CD1c-positive myeloid dendritic cell (primary cell): ENCODE measurements at regions not wholly inside any gene's neighbourhood (a gene's known extent, or its start where the extent isn't known, plus 50 kb on each side); places are given as distances from the start of the nearest gene placed in this dataset.
"Not testable (repeated sequence)": the region's sequence is repeated elsewhere in the genome, so short reads cannot be mapped to it uniquely, and the experiment has no call there.

Experiments
- DNase-seq: peaks from one replicate; pipeline ENCODE4 v3.0.0-alpha.2; 2016; ENCODE audit errors: extremely low spot score

DNA sequence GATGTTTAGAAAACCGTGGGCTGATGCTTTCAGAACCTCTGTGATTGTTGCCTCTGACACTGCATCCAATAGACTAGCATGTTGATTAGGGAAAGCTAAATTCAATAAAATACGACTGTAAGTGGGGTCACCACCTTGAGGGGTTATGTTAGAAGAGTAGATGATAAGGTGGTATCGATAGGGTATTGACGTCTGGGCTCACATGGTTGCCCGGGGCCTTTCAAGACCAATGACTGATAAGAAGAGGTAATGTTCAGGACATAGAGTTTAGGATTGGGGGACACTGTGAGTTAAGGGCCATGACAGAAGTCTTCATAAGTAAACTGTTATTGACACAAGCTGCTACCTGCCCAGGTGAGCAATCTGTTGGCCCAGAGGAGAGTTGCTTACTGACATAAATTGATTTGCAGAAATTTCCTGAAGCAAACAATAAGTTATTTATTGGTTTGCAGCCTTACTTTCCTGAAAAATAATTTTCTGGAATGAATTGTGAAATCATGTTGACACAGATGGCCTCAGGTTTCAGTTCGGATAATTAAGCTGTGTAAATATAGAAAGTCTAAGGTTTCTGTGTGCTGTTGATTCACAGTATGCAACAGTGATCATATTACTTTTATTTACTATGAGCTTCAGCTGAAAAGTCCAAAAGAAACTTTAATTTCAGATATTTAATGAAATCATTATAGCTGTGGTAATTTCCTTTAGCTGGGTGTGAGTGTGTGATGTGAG lies 289.9 kb upstream of the PRSS16 start:
- DNase-seq: not testable (repeated sequence)

- not testable (repeated sequence) for DNase-seq
These were observed 286.3 kb upstream of the PRSS16 start for GRCh38 chr6:26961236-26961635.

- no peak for DNase-seq
These were observed 245.1 kb upstream of the PRSS16 start for GRCh38 chr6:27002447-27002846.

DNA sequence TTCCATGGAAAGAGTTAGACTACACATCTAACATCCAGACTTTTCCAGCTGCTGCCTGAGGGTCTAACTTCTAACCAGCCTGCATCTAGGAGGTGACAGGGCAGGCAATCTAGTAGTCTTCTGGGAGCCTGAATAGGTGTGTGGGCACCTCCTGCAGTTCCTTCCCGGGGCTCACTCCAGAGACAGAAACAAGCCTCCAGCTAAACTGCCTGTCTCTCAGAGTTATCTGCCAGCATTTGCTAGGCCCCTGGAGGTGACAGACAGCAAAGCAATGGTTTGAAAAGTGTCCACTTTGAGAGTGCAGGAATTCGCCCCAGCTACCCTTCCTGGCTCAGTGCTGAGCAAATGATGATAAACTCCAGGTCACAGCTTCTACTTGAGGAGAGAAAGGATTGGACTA lies 240.5 kb upstream of the PRSS16 start:
- no peak for DNase-seq

GRCh38 chr6:27008613-27009012 lies 238.9 kb upstream of the PRSS16 start:
- DNase-seq: not testable (repeated sequence)

- not testable (repeated sequence) for DNase-seq
These were observed 233.4 kb upstream of the PRSS16 start for GRCh38 chr6:27014053-27014452.

- no peak for DNase-seq
These were observed 230.8 kb upstream of the PRSS16 start for GRCh38 chr6:27016689-27017088.

- DNase-seq: not testable (repeated sequence)
These were observed 229.1 kb upstream of the PRSS16 start for GRCh38 chr6:27018401-27018800.

DNA sequence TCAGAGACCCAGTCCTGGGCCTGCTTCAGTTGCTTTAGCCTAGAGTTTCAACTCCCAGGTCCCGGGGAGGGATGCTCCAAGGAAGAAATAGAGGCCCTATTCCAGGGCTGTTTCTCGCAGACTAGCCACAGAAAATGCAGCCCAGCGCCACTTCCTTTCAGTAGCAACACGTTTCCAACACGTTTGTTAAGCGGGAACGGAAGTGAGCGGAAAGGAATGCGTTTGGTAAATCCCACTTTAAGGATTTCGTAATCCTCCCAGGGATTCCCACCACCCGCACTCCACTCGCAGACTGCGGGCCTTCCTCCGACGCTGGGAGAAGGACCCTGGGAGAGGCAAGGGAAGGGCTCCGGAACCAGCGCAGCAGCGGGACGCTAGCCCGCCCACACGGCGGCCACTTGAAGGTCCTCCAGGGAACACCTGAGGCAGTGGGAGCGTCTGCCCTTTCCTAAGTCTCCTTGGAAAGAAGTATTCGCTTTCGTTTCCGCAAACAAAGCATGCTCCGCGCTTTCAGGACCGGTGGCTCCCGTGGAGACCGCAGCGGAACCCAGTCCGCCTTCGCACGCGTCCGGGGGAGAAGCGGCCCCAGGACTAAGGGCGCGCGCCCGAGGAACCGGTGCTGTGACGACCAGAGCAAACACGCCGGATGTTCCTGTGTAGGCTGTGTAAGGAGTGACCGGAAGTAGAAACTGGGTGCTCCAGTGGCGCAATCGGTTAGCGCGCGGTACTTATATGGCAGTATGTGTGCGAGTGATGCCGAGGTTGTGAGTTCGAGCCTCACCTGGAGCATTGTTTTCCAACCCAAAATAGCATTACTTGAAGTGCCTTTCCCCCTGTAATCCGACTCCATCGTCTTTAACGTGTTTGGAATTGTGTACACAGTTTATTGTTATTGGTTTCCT lies 227.6 kb upstream of the PRSS16 start:
- peak; percentile 50 for DNase-seq

- DNase-seq: no peak
These were observed 227.0 kb upstream of the PRSS16 start for GRCh38 chr6:27020553-27020880.

DNA sequence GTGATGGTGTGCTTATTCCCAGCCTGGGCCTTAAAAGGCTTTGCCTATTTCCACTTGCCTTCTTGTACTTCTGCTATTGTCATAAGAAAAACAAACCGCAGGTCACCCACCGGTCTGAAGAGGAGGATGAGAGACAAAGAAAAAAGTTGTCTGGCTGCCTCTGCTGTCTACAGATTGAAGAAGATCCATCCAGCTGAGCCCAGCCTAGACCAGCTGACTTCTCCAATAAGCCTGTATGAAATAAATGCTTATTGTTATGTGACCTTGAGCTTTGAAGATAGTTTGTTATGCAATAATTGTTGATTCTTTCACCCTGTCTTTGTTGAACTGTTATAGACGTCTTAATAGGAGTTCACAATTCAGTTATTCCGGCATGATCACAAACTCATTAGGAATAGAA lies 223.8 kb upstream of the PRSS16 start:
- DNase-seq: no peak

- DNase-seq: no peak
These were observed 222.2 kb upstream of the PRSS16 start for GRCh38 chr6:27025351-27025750.

- no peak for DNase-seq
These were observed 221.1 kb upstream of the PRSS16 start for GRCh38 chr6:27026361-27026760.

GRCh38 chr6:27031302-27031701 lies 216.2 kb upstream of the PRSS16 start:
- no peak for DNase-seq

- DNase-seq: no peak
These were observed 209.0 kb upstream of the PRSS16 start for GRCh38 chr6:27038498-27038897.

- no peak for DNase-seq
These were observed 207.1 kb upstream of the PRSS16 start for GRCh38 chr6:27040244-27041042.

DNA sequence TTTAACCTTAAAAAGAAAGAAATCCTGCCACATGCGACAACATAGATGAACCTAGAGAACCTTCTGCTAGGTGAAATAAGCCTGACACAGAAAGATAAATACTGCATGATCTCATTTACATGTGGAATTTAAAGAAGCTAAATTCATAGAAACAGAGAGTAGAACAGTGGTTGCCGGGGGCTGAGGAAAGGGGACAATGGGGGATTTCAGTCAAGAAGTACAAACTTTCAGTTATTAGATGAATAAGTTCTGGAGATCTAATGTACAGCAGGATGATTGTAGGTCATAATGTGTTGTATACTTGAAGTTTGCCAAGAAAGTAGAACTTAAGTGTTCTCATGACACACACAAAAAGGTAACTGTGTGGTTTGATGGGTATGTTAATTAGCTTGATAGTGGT lies 204.3 kb upstream of the PRSS16 start:
- DNase-seq: no peak

- not testable (repeated sequence) for DNase-seq
These were observed 202.4 kb upstream of the PRSS16 start for GRCh38 chr6:27045131-27045530.

DNA sequence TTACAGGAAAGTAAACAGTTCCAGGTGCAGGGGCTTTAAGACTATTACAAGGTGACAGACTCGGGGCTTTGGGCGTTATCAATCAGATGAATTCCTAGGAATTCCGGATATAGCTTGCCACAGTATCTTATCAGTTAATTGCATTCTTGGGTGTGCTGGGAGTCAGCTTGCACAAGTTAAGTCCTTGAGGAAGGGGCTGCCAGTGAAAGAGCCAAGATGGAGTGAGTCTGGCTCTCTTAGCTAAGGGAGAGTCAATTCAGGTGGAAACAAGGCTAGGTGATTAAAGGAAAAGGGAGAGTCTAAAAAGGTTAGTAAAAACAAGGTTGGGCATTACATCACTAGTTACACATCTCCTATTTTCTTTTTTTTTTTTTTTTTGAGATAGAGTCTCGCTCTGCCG lies 199.8 kb upstream of the PRSS16 start:
- not testable (repeated sequence) for DNase-seq

DNA sequence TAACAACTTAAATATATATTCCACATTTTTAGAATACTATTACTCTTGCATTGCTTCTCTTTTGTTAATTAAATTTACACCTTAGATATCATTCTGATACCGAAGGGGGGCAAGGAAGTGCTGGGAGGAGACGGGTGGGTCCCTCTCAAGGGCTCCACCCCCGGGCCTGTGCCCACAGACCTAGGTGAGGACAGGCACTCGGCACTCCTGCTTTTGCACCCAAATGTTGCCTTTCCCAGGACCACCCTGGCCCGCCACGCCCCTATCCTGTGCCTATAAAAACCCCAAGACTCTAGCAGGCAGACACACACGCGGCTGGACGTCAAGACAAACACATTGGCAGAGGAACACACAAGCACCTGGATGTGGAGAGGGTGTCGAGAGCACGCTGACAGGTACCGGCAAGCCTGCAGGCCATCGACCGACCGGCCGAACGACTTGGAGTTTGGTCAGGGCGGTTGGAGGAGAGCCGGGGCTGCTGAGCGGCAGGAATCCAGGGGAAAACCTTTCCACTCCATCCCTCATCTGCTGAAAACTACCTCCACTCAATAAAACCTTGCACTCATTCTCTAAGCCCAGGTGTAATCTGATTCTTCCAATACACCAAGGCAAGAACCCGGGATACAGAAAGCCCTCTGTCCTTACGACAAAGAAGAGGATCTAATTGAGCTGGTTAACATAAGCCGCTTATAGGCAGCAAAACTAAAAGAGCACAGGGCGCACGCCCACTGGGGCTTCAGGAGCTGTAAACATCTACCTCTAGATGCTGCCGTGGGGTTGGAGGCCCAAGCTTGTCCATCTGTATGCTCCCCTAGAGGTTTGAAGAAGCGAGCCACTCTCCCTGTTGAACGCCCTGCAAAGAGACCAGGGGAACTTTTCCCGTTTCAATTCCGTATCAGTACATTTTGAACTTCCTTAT lies 197.4 kb upstream of the PRSS16 start:
- no peak for DNase-seq

GRCh38 chr6:27052082-27052730 lies 195.3 kb upstream of the PRSS16 start:
- not testable (repeated sequence) for DNase-seq
